ENCODE measurements at regions not wholly inside any gene's neighbourhood (a gene's known extent, or its start where the extent isn't known, plus 50 kb on each side); places are given as distances from the start of the nearest gene placed in this dataset.

- DNase-seq: no peak
These were observed 653.8 kb downstream of the NOVA1 start for GRCh38 chr14:25944020-25944419.

- no peak for DNase-seq
These were observed 654.5 kb downstream of the NOVA1 start for GRCh38 chr14:25943329-25943728.

DNA sequence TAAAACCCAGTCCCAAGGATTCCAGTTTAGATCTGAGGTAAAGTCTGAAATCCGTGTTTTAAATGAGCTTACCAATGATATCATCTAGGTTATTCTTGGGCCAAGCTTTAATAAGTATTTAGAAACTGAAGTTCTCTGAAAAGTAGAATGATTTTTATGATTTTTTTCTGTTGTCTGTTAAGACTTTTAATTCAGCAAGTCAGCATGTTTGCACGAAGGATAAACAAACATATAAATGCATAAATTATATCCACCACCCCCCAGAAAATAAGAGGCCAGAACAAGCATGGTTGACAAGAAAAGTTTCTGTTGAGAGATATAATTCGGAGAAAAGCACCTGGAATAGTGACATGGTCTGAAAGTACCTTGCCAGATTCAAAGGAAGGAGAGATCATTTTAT is 655.7 kb downstream of the NOVA1 start:
- no peak for DNase-seq

- no peak for DNase-seq
These were observed 664.1 kb downstream of the NOVA1 start for GRCh38 chr14:25933731-25934130.

DNA sequence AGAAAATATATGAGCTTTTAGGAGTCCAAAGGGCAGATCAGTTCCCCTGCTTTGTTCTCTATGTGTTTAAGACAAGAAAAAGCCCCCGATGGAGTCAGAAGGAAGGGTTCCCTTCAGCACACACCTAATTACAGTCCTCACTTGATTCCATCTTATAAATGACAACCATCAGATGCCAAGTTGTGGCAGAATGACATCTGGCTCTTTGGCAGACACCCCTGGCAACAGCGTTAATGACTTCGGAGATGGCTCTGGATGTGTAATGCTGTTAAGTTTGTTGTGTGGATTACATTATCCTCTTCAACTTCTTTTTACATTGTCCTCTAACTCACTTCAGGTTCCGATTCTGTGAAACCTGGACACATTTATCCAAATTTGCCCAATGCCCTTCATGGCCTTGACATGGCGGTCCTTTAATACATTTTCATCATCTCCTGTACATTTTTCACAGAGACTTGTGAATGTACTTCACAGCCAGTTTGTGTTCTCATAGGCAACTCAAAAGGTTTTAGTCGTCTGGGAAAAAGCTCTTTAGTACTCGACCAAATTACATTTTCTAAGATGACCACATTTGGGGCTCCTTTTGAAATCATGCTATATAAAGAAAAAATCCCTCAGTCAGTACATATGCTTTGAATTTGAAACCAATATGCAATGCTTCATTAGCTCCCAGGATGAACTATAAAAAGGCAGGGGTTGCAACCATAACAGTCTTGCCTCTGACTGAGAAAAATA is 667.8 kb downstream of the NOVA1 start:
- no peak for DNase-seq

GRCh38 chr14:25911831-25912230 is 686.0 kb downstream of the NOVA1 start:
- no peak for DNase-seq

GRCh38 chr14:25909045-25909747 is 688.6 kb downstream of the NOVA1 start:
- DNase-seq: no peak

DNA sequence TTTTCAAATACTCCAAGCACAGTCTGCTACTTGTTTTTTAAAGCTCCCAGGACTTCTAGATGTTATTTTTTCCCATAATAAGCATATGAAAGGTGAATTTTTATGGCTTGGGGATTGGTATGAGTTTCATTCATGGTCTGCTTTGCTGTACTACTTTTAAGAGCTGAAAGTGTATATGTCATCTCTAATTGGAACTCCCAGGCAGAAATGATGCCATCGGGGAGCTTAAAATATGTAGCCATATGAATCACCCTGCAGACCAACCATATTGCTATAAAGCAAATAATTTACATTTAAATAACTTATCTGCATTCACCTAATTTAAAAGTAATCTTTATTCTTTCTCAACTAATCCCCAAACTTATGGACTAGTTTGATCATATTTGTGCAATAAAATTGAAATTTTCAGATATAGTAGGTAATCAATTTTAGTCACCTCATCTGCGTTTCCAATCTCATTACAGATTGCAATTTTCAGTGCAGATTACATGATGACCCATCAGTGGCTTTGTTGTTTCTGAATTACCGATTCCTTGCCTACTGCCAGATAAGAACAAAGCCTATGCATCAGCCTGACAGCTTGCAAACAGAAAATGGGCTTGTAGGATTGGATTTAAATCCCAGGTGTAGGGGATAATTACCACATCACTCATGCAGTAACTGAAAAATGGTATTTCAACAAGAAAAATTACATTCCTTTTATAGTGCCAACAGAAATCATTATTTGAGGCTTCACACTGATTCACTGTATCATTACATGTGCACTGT is 689.4 kb downstream of the NOVA1 start:
- no peak for DNase-seq

DNA sequence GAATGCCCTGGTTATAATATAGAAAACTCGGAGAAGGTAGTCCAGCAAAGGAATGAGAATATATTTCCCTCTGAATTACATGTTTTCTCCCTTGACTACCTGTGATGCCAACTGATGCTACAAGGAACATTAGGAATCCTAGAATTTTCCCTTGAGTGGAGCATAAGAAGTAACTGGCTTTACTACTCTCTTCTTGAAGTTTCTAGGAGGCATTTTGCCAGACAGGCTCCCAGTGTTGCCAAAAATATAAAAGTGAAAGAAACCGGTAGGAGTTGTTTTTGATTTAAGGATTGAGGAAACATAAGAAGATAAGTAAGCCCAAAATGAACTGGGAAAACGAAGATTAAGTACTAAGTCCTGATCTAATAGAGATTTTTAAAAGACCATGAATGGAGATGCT is 693.4 kb downstream of the NOVA1 start:
- DNase-seq: no peak

DNA sequence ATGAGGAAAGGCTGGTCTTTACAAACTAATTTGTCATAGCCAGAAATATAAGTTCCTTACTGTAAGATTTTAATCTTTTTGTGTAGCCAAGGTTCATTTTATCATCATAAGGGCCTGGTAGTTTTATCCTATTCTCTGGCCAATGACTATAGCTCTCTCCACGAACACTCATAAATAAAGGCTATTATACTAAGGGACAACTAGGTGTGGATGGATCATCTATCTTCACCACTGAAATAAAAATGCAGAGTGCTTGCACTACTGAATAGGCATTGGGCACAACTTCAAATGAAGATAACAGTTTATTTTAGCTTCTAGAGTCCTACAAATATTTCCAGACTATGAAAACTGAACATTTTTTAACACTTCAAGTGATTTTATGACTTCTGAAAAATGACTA is 698.6 kb downstream of the NOVA1 start:
- DNase-seq: no peak

DNA sequence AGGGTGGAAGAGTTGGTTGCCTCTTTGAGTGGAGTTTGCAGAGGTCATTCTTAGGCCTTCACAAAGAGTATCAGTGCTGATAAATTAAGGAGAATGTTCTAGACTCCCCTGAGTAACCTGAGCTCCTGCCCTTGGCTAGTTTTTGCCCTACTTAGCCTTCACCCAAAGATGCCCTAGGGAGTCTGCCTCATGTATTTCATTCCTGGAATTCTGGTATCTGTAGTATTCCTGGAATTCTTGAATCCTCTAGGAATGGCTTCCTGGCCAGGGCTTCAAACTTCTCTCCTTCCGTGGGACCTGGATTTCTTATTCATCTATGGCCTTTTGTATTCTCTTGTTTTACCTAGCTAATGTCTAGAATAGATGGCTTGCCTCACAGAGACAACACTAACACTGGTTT is 701.1 kb downstream of the NOVA1 start:
- no peak for DNase-seq

DNA sequence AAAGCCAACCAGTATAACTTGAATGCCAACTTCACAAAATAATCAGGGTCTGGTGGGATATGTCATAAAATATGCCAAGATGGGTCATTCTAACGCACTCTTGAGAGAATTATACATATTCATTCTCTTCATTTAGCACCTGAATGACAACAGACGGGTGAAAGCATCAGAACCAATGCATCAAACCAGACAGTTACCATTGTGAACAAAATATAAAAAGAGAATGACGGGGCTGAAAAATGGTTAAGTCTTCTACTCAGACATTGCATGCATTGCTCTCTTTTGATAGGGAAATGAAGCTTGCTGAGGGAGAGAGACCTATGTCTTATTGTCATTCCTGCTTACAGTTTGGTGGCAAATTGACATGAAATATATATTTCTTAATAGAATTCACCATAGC is 702.1 kb downstream of the NOVA1 start:
- DNase-seq: no peak

DNA sequence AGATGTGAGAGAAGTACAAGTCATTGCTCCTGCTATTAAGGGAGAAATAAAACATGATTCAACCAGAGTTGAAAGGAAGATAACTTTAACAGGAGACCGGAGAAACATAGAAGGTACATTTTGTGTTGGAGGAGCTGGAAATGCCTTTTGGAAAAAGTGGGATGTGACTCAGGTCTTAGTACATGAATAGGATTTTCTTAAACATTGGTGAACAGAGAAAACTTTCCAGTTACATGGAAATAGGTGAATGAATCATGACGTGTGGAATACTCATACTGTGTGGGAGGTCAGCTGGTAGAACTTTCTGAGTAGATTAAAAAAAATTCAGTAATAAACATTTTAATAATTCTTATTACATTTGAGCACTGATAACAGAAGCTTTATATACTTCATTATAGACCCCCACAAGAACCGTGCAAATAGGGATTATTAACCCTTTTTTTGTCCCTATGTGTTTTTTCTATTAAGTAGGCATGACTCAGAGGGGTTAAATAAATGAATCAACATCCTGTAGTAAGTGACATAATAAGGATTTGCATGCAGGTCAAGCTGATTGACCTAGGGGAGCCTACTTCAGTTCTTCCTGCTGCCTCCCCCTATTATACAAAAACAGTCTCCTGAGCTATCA is 710.5 kb downstream of the NOVA1 start:
- DNase-seq: no peak

DNA sequence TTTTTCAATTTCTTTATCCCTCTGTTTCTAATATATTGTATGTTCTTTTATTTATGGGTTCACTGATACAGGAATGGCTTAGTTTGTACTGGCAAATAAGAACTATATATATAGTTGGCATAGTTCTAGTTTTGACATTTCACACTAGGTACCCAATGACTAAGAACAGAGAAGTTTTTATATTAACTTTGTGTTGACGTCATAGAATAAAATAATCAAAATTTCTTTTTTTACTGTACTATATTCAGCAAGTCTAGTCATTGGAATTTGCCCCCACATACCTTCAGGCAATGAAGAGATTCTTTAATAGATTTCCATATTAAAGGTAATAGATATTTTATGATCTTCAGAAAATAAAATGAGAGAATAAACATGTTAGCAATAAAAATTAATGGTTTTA is 713.2 kb downstream of the NOVA1 start:
- DNase-seq: no peak

DNA sequence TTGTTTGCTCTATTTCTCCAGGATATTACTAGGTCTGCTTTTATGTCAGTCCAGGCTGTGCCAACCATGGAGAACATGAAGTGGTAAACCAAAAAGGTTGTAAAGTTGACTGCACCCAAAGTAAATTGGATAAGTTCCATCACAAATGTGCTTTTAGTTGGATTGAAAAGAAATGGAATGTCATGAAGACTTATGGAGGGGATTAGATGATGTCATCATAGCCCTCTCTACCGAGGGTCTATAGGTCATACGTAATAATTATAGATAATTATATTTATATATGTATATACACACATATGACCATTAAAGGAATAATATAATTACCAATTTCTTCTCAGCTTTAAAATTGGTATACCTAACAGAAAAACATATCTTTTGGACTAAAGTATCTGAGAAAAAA is 714.9 kb downstream of the NOVA1 start:
- DNase-seq: no peak

DNA sequence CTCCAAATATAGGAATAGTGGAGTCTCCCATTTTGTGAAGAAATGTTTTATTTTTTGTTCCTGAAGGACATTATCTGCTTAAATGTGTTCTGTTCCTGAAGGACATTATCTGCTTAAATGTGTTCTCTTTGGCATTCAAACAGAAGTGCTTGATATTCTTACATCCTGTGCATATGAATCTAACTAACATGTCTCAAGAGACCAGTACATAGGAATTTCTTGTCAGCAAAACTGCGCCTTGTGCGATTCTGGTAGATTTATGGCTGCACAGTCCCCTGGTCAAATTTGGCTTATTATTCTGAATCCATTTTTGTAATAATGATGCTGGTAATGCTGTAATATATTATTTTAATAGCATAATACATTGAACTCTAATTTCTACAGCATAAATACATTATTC is 722.4 kb downstream of the NOVA1 start:
- DNase-seq: no peak

GRCh38 chr14:25869854-25870253 is 728.0 kb downstream of the NOVA1 start:
- no peak for DNase-seq

GRCh38 chr14:25868521-25869314 is 729.1 kb downstream of the NOVA1 start:
- DNase-seq: no peak

DNA sequence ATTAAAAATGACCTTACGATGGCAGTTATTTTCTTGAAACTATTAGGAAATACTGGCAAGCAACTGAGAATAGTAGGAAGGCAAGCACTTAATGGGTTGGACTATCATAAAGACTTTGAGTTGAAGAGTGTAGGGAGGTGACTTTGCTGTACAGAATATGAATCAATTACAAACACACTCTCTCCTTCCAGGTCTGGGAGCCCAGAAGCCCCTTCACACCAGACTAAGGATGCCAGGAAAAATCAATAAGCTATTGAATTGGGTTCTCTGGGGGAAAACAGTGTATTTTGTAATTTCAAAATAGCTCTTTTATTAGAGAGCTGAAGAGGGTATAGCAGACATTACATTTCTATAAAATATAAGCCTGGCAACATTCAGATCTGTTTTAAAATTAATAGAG is 736.4 kb downstream of the NOVA1 start:
- no peak for DNase-seq

GRCh38 chr14:25848601-25849000 is 749.2 kb downstream of the NOVA1 start:
- DNase-seq: no peak

DNA sequence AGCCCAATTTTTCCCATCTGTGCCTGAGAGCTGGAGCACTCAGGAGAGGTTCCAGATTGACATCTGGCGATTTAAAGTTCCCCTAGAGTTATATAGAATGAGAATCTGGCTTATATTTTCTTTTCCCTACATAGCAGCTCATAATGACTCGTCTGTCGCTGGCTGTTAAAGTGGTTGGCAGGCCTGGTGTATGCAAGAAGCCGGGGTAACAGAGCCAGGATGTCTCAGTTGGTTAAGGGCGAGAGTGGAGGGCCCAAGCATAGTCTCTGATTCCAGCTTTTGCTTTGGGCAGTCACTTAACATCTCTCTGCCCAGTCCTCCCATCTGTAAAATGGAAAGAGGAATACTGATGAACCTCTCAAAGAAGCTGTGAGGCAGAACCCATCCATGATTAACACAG is 751.6 kb downstream of the NOVA1 start:
- no peak for DNase-seq

All from GF-D8 (cell line).